ENCODE measurements at regions not wholly inside any gene's neighbourhood (a gene's known extent, or its start where the extent isn't known, plus 50 kb on each side); places are given as distances from the start of the nearest gene placed in this dataset.

GRCh38 chr2:105653302-105653701 lies 91.4 kb upstream of the NCK2 start:
- no peak for DNase-seq (ENCODE audit: low read depth)
- no peak for TF ChIP-seq CTCF (IDR thresholded peaks at IDR 0.05; ENCODE audit: control insufficient read depth, extremely low read depth, insufficient read depth)

DNA sequence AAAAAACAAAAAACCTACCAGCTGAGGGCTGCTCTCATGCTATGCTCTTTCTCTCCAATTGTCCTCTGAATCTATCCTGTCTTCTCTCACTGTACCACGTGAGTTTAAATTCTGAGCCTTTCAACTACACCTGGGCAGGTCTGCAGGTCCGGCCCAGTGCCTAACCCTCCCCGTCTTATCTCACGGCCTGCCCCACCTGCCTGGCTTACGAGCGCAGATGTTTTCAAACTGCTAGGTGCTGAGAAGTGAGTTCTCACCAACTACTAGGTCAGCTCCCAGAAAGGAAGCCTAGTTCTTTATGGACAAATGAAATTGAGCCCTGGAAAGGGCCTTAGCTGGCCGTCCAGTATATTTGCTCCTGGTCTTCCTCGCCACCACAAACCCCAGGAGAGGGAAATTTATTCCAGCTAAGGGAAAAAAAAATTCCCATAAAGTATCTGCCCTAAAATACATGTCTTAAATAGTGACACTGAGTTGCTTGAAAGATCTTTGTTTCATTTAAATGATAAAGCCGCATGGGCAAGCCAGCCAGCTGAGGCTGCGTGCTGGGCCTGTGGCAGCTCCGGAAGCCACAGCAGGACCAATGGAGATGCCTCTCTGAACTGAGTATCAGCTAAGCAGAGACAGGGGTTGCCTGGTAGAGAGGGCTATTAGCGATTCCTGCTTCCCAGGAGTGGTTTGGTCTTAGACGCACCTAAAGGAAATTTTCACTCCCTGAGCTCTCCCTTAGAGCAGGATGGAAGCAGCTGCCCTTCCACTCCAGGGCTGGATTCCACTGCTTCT lies 92.5 kb upstream of the NCK2 start:
- DNase-seq (ENCODE audit: low read depth): no peak
- no peak for TF ChIP-seq CTCF (IDR thresholded peaks at IDR 0.05; ENCODE audit: control insufficient read depth, extremely low read depth, insufficient read depth)
- H3K4me3 ChIP-seq (ENCODE audit: low read depth, low read length): no peak overlapping the region

More at GRCh38 chr2:105653302-105653701, 91.4 kb upstream of the NCK2 start:
- no peak overlapping the region for H3K4me3 ChIP-seq (ENCODE audit: low read depth, low read length)

DNA sequence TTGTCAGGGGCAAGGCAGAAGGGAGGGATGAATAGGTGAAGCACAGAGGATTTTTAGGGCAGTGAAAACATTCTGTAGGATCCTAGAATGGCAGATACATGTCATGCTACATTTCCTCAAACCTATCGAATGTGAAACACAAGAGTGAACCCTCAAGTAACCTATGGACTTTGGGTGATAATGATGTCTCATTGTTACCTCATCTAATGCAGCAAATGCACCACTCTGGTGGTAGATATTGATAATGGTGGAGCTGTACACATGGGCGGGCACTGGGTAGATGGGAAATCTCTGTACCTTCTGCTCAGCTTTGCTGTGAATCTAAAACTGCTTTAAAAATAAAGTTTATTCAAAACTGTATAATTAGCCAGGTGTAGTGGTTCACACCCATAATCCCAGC lies 95.2 kb upstream of the NCK2 start:
- no peak for TF ChIP-seq CTCF (IDR thresholded peaks at IDR 0.05; ENCODE audit: control insufficient read depth, extremely low read depth, insufficient read depth)
- H3K4me3 ChIP-seq (ENCODE audit: low read depth, low read length): no peak overlapping the region
- DNase-seq (ENCODE audit: low read depth): no peak

DNA sequence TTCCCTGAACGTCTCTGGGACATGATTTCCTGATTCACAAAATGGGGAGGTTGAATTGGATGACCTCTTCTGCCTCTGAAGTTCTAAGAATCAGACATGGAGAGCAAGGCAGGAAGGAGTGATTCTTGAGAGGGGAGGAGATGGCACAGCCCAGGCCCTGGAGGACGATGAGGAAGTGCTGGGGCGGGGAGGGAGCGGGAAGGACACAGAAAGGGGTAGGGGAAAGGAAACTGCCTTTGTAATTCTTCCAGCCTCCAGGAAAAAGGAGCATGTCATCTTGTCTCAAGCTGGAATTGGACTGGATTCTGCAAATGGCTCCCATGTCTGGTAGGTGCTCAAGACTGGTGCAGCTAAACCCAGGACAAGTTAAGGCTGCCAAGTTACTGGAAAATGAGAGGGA lies 97.0 kb upstream of the NCK2 start:
- H3K4me3 ChIP-seq (ENCODE audit: low read depth, low read length): no peak overlapping the region
- no peak for TF ChIP-seq CTCF (IDR thresholded peaks at IDR 0.05; ENCODE audit: control insufficient read depth, extremely low read depth, insufficient read depth)
- DNase-seq (ENCODE audit: low read depth): no peak

- DNase-seq (ENCODE audit: low read depth): no peak
- H3K4me3 ChIP-seq (ENCODE audit: low read depth, low read length): no peak overlapping the region
- TF ChIP-seq CTCF (IDR thresholded peaks at IDR 0.05; ENCODE audit: control insufficient read depth, extremely low read depth, insufficient read depth): no peak
These were observed 98.0 kb upstream of the NCK2 start for GRCh38 chr2:105646774-105647076.

DNA sequence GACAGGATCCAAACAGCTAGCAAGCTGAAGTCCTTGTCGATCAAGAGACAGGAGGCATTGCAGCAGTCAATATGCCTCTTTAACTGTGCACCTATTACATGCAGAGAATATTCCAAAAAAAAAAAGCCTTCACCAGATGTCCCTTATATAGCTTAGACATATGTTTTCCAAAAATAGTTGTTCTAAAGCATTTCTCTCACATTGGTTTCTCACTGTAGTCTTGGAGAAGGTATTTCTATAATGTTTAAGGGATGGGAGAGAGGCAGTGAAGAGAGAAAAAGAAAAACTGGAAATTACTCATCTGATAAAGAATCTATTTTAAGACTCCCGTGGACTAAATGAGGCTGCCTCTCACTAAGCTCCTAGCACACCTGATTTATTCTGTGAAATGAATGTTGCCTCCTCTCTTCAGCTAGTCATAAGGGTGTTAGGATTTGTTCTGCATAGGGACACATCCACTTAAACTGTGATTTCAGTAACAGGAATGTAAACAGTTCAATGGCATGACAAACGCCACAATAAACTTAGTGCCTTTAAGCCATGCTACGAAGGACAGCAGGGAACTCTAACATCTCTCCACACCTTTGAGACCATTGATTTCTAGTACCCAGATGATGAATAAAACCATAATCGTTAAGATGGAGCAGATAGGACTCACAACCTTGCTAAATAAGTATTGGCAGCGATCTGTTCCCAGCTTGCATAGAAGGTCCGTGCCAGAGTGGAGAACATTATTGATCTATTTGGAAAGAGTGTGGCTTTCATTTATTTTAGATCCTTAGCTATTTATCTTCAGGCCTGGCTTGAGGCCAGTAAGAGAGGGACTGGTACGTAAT lies 98.6 kb upstream of the NCK2 start:
- no peak for TF ChIP-seq CTCF (IDR thresholded peaks at IDR 0.05; ENCODE audit: control insufficient read depth, extremely low read depth, insufficient read depth)
- DNase-seq (ENCODE audit: low read depth): no peak
- no peak overlapping the region for H3K4me3 ChIP-seq (ENCODE audit: low read depth, low read length)

Measured in LNCaP clone FGC (cell line).